ENCODE measurements at regions not wholly inside any gene's neighbourhood (a gene's known extent, or its start where the extent isn't known, plus 50 kb on each side); places are given as distances from the start of the nearest gene placed in this dataset.

DNA sequence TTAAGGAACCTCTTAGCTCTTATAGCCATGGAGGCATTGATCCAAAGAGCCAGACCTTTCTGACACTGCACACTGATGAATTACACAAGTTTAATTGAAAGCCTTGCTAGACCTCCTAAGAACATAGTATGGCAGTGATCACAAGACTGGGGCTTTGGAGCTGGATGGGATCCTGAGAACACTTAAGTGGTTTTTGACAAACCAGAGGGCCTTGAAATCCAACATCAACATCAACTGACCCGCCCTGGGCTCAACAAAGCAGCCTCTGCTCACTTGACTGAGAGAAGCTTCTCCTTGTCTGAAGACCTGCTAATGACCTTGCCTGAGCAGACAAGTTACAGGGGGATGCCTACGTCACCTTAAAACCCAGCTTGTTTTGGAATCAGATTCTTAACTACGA, 257.6 kb downstream of the KLF13 start:
- no peak overlapping the region for H3K27ac ChIP-seq
- H3K9me3 ChIP-seq: no peaks in the 10 kb centered on the region
- intact Hi-C loops (cut with DNase I): no loop called here
- H3K4me3 ChIP-seq (replicated peaks in 1 of 3): no peak overlapping the region
- H3K36me3 ChIP-seq: no peaks in the 10 kb centered on the region
- TF ChIP-seq POLR2A (IDR thresholded peaks at IDR 0.05) (no peak), CTCF (IDR thresholded peaks at IDR 0.05) (no peak)
- no peaks in the 10 kb centered on the region for H3K27me3 ChIP-seq
- peak in 1 of 2 donors; percentile 17 for DNase-seq
- WGBS, 2 donors: 40 to 57% methylated on average over 2 to 3 of the region's 3 CpGs
- H3K4me1 ChIP-seq: no peaks in the 10 kb centered on the region

DNA sequence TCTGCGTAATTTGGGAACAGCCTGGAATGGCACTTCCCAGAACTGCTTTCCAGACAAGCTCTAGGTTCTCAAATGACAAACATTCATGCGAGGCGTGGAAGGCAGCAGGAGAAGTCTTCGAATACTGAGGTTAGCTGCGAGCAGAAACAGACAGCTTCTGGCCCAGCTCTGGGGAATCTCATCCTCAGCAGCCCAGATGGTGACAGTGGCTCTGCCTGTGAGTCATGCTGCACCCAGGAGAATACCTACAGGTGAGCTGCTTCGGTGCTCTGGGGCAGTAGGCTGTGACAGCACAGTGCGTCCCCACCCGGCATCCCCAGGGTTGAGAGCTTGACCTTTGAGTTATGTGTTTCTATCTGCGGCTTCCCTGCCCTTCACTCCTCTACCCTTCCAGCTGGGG, 258.6 kb downstream of the KLF13 start:
- no peak for DNase-seq
- WGBS, 2 donors: 86 to 90% methylated on average over 9 of the region's 9 CpGs
- H3K36me3 ChIP-seq: no peaks in the 10 kb centered on the region
- intact Hi-C loops (cut with DNase I): no loop called here
- H3K27ac ChIP-seq: no peak overlapping the region
- no peak overlapping the region for H3K4me3 ChIP-seq (replicated peaks in 1 of 3)
- no peaks in the 10 kb centered on the region for H3K9me3 ChIP-seq
- no peaks in the 10 kb centered on the region for H3K4me1 ChIP-seq
- TF ChIP-seq POLR2A (IDR thresholded peaks at IDR 0.05) (no peak), CTCF (IDR thresholded peaks at IDR 0.05) (no peak)
- H3K27me3 ChIP-seq: no peaks in the 10 kb centered on the region

DNA sequence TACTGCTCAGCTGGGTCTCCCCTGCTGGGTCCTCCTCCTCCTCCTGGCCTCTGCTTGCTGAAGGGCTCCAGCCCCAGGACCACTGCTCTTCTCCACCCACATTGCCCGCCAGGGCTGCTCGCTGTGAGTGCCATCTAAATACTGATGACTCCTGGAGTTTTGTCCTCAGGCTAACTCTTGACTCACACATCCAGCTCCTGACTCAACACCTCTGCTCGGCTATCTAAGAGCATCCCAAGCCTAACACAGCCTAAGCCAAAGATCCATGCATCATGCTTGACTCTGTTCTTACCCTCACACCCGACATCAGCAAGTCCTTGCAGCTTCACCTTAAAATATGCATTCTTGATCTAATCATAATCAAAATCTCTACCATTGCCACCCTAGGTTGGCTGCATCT, 260.2 kb downstream of the KLF13 start:
- Histone ChIP-seq H3K9me3 (no peaks in the 10 kb centered on the region), H3K27ac (no peak overlapping the region), H3K4me1 (no peaks in the 10 kb centered on the region), H3K4me3 (replicated peaks in 1 of 3) (no peak overlapping the region), H3K27me3 (no peaks in the 10 kb centered on the region), H3K36me3 (no peaks in the 10 kb centered on the region)
- no peak for DNase-seq
- intact Hi-C loops (cut with DNase I): no loop called here
- 97% methylated on average over 4 of the region's 4 CpGs for WGBS, 2 donors
- TF ChIP-seq POLR2A (IDR thresholded peaks at IDR 0.05) (no peak), CTCF (IDR thresholded peaks at IDR 0.05) (no peak)

- Histone ChIP-seq H3K27ac (no peak overlapping the region), H3K9me3 (no peaks in the 10 kb centered on the region), H3K27me3 (no peaks in the 10 kb centered on the region), H3K36me3 (no peaks in the 10 kb centered on the region), H3K4me1 (no peaks in the 10 kb centered on the region), H3K4me3 (replicated peaks in 1 of 3) (no peak overlapping the region)
- 93 to 98% methylated on average over 4 of the region's 4 CpGs for WGBS, 2 donors
- TF ChIP-seq POLR2A (IDR thresholded peaks at IDR 0.05) (no peak), CTCF (IDR thresholded peaks at IDR 0.05) (no peak)
- DNase-seq: no peak
- intact Hi-C loops (cut with DNase I): no loop called here
These were observed 260.9 kb downstream of the KLF13 start for GRCh38 chr15:31587583-31587982.

DNA sequence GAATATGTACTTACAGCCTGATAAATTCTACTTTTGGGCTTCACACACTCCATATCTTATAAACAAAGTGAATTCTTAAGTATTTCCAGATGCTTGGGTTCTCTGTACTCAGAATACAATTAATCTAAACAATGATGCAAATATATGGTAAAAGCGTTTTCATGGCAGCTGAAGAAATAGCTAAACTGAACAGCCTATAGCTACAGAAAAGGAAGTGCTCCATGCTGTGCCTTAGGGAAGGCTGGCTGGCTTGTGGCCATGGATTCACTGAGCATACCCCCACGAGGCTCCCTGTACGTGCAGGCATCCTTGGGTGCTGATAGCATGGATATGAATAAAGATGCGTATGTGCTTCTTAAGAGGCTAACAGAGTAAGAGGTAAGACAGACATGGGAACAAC, 264.0 kb downstream of the KLF13 start:
- Histone ChIP-seq H3K36me3 (no peaks in the 10 kb centered on the region), H3K27me3 (no peaks in the 10 kb centered on the region), H3K4me1 (no peaks in the 10 kb centered on the region), H3K4me3 (replicated peaks in 1 of 3) (no peak overlapping the region), H3K27ac (no peak overlapping the region), H3K9me3 (no peaks in the 10 kb centered on the region)
- intact Hi-C loops (cut with DNase I): no loop called here
- TF ChIP-seq CTCF (IDR thresholded peaks at IDR 0.05) (no peak), POLR2A (IDR thresholded peaks at IDR 0.05) (no peak)
- no peak for DNase-seq
- 74 to 81% methylated on average over 4 of the region's 4 CpGs for WGBS, 2 donors

Measured in thyroid gland (tissue), 4 donors.